BLaER1 treated with 17β-estradiol and CSF1 and Interleukin-3, amounts not matched to agents 10 nM and 100 nM (cell line): ENCODE measurements at regions not wholly inside any gene's neighbourhood (a gene's known extent, or its start where the extent isn't known, plus 50 kb on each side); places are given as distances from the start of the nearest gene placed in this dataset.

Experiments
- H3K27ac ChIP-seq, 11 experiments: shearing (Covaris generic); formaldehyde crosslinking; 2 replicates each; pipeline ENCODE4 v1.8.1; 2022
- H3K27me3 ChIP-seq, 11 experiments: shearing (Covaris generic); formaldehyde crosslinking; 2 replicates each; pipeline ENCODE4 v1.8.1; 2022
- H3K36me3 ChIP-seq, 11 experiments: shearing (Covaris generic); formaldehyde crosslinking; 2 replicates each; pipeline ENCODE4 v1.8.1; 2022
- H3K4me1 ChIP-seq, 10 experiments: shearing (Covaris generic); formaldehyde crosslinking; 2 replicates each; pipeline ENCODE4 v1.8.1; 2022
- H3K4me2 ChIP-seq, 11 experiments: shearing (Covaris generic); formaldehyde crosslinking; 2 replicates each; pipeline ENCODE4 v1.8.1; 2022
- H3K4me3 ChIP-seq, 10 experiments: shearing (Covaris generic); formaldehyde crosslinking; 2 replicates each; pipeline ENCODE4 v1.8.1; 2022
- H3K9ac ChIP-seq, 11 experiments: shearing (Covaris generic); formaldehyde crosslinking; 2 replicates each; pipeline ENCODE4 v1.8.1; 2022
- H3K9me3 ChIP-seq, 11 experiments: shearing (Covaris generic); formaldehyde crosslinking; replicated peaks in 1 of 11; 2 replicates each; pipeline ENCODE4 v1.8.1; 2022
- H4K20me1 ChIP-seq, 11 experiments: shearing (Covaris generic); formaldehyde crosslinking; 2 replicates each; pipeline ENCODE4 v1.8.1; 2022
- Cebpa-rat ChIP-seq, 11 experiments: shearing (Covaris generic); IDR thresholded peaks; 2 replicates each; pipeline ENCODE4 v1.8.1; 2022

GRCh38 chr6:156045401-156046267 lies 590.0 kb upstream of the NOX3 start:
- no peak for TF ChIP-seq Cebpa-rat (IDR thresholded peaks at IDR 0.05)
- no peaks in the 10 kb centered on the region for H4K20me1 ChIP-seq
- no peaks in the 10 kb centered on the region for H3K36me3 ChIP-seq
- no peaks in the 10 kb centered on the region for H3K9me3 ChIP-seq
- H3K27ac ChIP-seq: no peak overlapping the region
- no peaks in the 10 kb centered on the region for H3K27me3 ChIP-seq
- H3K4me3 ChIP-seq: no peak overlapping the region
- no peak overlapping the region for H3K9ac ChIP-seq
- no peaks in the 10 kb centered on the region for H3K4me1 ChIP-seq
- H3K4me2 ChIP-seq: no peak overlapping the region

GRCh38 chr6:156033598-156033997 lies 578.0 kb upstream of the NOX3 start:
- Histone ChIP-seq H3K36me3 (no peaks in the 10 kb centered on the region), H3K4me3 (no peak overlapping the region), H3K9ac (no peak overlapping the region), H3K4me1 (peaks cover 0 to 14% (median 5%) of the 10 kb centered on the region in 10 experiments; a peak in 11 of 20 replicates), H3K4me2 (no peak overlapping the region), H3K27me3 (no peaks in the 10 kb centered on the region), H3K27ac (no peak overlapping the region), H3K9me3 (peaks cover 7 to 20% (median 15%) of the 10 kb centered on the region in 11 experiments; a peak in 17 of 22 replicates), H4K20me1 (no peaks in the 10 kb centered on the region)
- TF ChIP-seq Cebpa-rat (IDR thresholded peaks at IDR 0.05): no peak

- no peaks in the 10 kb centered on the region for H4K20me1 ChIP-seq
- H3K27ac ChIP-seq: no peak overlapping the region
- H3K36me3 ChIP-seq: no peaks in the 10 kb centered on the region
- no peak for TF ChIP-seq Cebpa-rat (IDR thresholded peaks at IDR 0.05)
- H3K4me2 ChIP-seq: peak overlapping the region in 2 of 11 experiments; percentile 5 to 20; a peak in 5 of 22 replicates
- H3K27me3 ChIP-seq: no peaks in the 10 kb centered on the region
- H3K4me3 ChIP-seq: no peak overlapping the region
- peaks cover 7 to 20% (median 15%) of the 10 kb centered on the region in 11 experiments; a peak in 17 of 22 replicates for H3K9me3 ChIP-seq
- peaks cover 0 to 17% (median 8%) of the 10 kb centered on the region in 10 experiments; a peak in 11 of 20 replicates for H3K4me1 ChIP-seq
- no peak overlapping the region for H3K9ac ChIP-seq
Measured at GRCh38 chr6:156031516-156031915, 575.9 kb upstream of the NOX3 start.

GRCh38 chr6:156030053-156030452 lies 574.4 kb upstream of the NOX3 start:
- Histone ChIP-seq H3K27ac (no peak overlapping the region), H3K9ac (no peak overlapping the region), H3K4me2 (no peak overlapping the region), H3K27me3 (no peaks in the 10 kb centered on the region), H4K20me1 (no peaks in the 10 kb centered on the region), H3K4me1 (peaks cover 0 to 17% (median 8%) of the 10 kb centered on the region in 10 experiments; a peak in 11 of 20 replicates), H3K9me3 (peaks cover 16 to 28% (median 23%) of the 10 kb centered on the region in 11 experiments), H3K4me3 (no peak overlapping the region), H3K36me3 (no peaks in the 10 kb centered on the region; a peak in 1 of 22 replicates)
- no peak for TF ChIP-seq Cebpa-rat (IDR thresholded peaks at IDR 0.05)

GRCh38 chr6:156029286-156029985 lies 573.8 kb upstream of the NOX3 start:
- no peaks in the 10 kb centered on the region for H4K20me1 ChIP-seq
- TF ChIP-seq Cebpa-rat (IDR thresholded peaks at IDR 0.05): no peak
- no peaks in the 10 kb centered on the region for H3K27me3 ChIP-seq
- peaks cover 19 to 34% (median 28%) of the 10 kb centered on the region in 11 experiments for H3K9me3 ChIP-seq
- H3K4me3 ChIP-seq: no peak overlapping the region
- no peak overlapping the region for H3K9ac ChIP-seq
- H3K36me3 ChIP-seq: no peaks in the 10 kb centered on the region; a peak in 1 of 22 replicates
- H3K4me2 ChIP-seq: peak overlapping the region in 6 of 11 experiments; percentile 13 to 60 (median 28); a peak in 7 of 22 replicates
- no peak overlapping the region for H3K27ac ChIP-seq
- H3K4me1 ChIP-seq: peaks cover 0 to 17% (median 8%) of the 10 kb centered on the region in 10 experiments; a peak in 11 of 20 replicates

GRCh38 chr6:156028335-156029131 lies 572.9 kb upstream of the NOX3 start:
- H3K27ac ChIP-seq: no peak overlapping the region
- H3K4me1 ChIP-seq: peaks cover 0 to 17% (median 8%) of the 10 kb centered on the region in 10 experiments; a peak in 11 of 20 replicates
- no peaks in the 10 kb centered on the region for H4K20me1 ChIP-seq
- H3K36me3 ChIP-seq: no peaks in the 10 kb centered on the region; a peak in 1 of 22 replicates
- H3K9ac ChIP-seq: peak overlapping the region in 1 of 11 experiments; percentile 44; a peak in 2 of 22 replicates
- no peak overlapping the region for H3K4me3 ChIP-seq
- H3K27me3 ChIP-seq: no peaks in the 10 kb centered on the region
- no peak for TF ChIP-seq Cebpa-rat (IDR thresholded peaks at IDR 0.05)
- H3K4me2 ChIP-seq: peak overlapping the region in 10 of 11 experiments; percentile 13 to 60 (median 32); a peak in 10 of 22 replicates
- H3K9me3 ChIP-seq: peaks cover 16 to 35% (median 26%) of the 10 kb centered on the region in 11 experiments

GRCh38 chr6:156027248-156027626 lies 571.6 kb upstream of the NOX3 start:
- H3K4me2 ChIP-seq: no peak overlapping the region
- H3K4me3 ChIP-seq: no peak overlapping the region
- peaks cover 12 to 30% (median 22%) of the 10 kb centered on the region in 11 experiments for H3K9me3 ChIP-seq
- no peaks in the 10 kb centered on the region for H3K27me3 ChIP-seq
- no peak overlapping the region for H3K9ac ChIP-seq
- H3K36me3 ChIP-seq: no peaks in the 10 kb centered on the region; a peak in 1 of 22 replicates
- no peaks in the 10 kb centered on the region for H4K20me1 ChIP-seq
- no peak for TF ChIP-seq Cebpa-rat (IDR thresholded peaks at IDR 0.05)
- H3K27ac ChIP-seq: no peak overlapping the region
- peaks cover 0 to 17% (median 8%) of the 10 kb centered on the region in 10 experiments; a peak in 11 of 20 replicates for H3K4me1 ChIP-seq

- Histone ChIP-seq H3K9me3 (peaks cover 12 to 29% (median 22%) of the 10 kb centered on the region in 11 experiments), H3K27ac (no peak overlapping the region), H3K4me2 (no peak overlapping the region), H3K4me3 (no peak overlapping the region), H3K4me1 (peaks cover 0 to 15% (median 8%) of the 10 kb centered on the region in 10 experiments; a peak in 11 of 20 replicates), H3K36me3 (no peaks in the 10 kb centered on the region; a peak in 1 of 22 replicates), H4K20me1 (no peaks in the 10 kb centered on the region), H3K27me3 (no peaks in the 10 kb centered on the region), H3K9ac (no peak overlapping the region)
- TF ChIP-seq Cebpa-rat (IDR thresholded peaks at IDR 0.05): no peak
Measured at GRCh38 chr6:156026486-156027247, 571.0 kb upstream of the NOX3 start.
